ENCODE measurements at regions not wholly inside any gene's neighbourhood (a gene's known extent, or its start where the extent isn't known, plus 50 kb on each side); places are given as distances from the start of the nearest gene placed in this dataset.

- TF ChIP-seq CTCF (IDR thresholded peaks at IDR 0.05; ENCODE audit: low read depth, low read length, missing input control) = no peak
- no peak for TF ChIP-seq ATF3 (IDR thresholded peaks at IDR 0.05)
- TF ChIP-seq TAF1 (conservative IDR thresholded peaks at IDR 0.05) = no peak
- TF ChIP-seq GABPA (IDR thresholded peaks at IDR 0.05 in 1 of 2, conservative IDR thresholded peaks at IDR 0.05 in 1 of 2) = no peak
- no peak for TF ChIP-seq REST (IDR thresholded peaks at IDR 0.05)
Observed at GRCh38 chr6:113315165-113315564, 542.0 kb upstream of the MARCKS start.
